ENCODE measurements at regions not wholly inside any gene's neighbourhood (a gene's known extent, or its start where the extent isn't known, plus 50 kb on each side); places are given as distances from the start of the nearest gene placed in this dataset.

GRCh38 chr1:199685369-199685768 lies 342.1 kb upstream of the NR5A2 start:
- peaks cover 57% of the 10 kb centered on the region for H3K27me3 ChIP-seq (ENCODE audit: low read depth, low read length)
- H3K79me2 ChIP-seq (ENCODE audit: low read length): no peaks in the 10 kb centered on the region
- H3K9me3 ChIP-seq (ENCODE audit: insufficient read depth, low read length): no peaks in the 10 kb centered on the region
- no peak overlapping the region for H2AFZ ChIP-seq (ENCODE audit: low read depth, low read length)
- no peak overlapping the region for H3K4me3 ChIP-seq (ENCODE audit: low read length)
- H3K27ac ChIP-seq (ENCODE audit: low read length): no peak overlapping the region
- no peaks in the 10 kb centered on the region for H4K20me1 ChIP-seq (ENCODE audit: insufficient read depth, low read length)
- H3K36me3 ChIP-seq (replicated peaks; ENCODE audit: low read depth, low read length): no peaks in the 10 kb centered on the region
- no peak overlapping the region for H3K4me2 ChIP-seq (ENCODE audit: low read length)
- H3K4me1 ChIP-seq (ENCODE audit: low read length): peaks cover 2% of the 10 kb centered on the region
- H3K9ac ChIP-seq (ENCODE audit: low read length): no peak overlapping the region
- TF ChIP-seq CTCF (IDR thresholded peaks at IDR 0.05; ENCODE audit: low read depth, low read length) (no peak), EZH2phosphoT487 (IDR thresholded peaks at IDR 0.05; ENCODE audit: low read depth) (no peak)

GRCh38 chr1:199687321-199687720 lies 340.2 kb upstream of the NR5A2 start:
- Histone ChIP-seq H3K9me3 (ENCODE audit: insufficient read depth, low read length) (no peaks in the 10 kb centered on the region), H3K79me2 (ENCODE audit: low read length) (no peaks in the 10 kb centered on the region), H3K4me1 (ENCODE audit: low read length) (peaks cover 6% of the 10 kb centered on the region), H4K20me1 (ENCODE audit: insufficient read depth, low read length) (no peaks in the 10 kb centered on the region), H3K4me2 (ENCODE audit: low read length) (no peak overlapping the region), H2AFZ (ENCODE audit: low read depth, low read length) (no peak overlapping the region), H3K36me3 (replicated peaks; ENCODE audit: low read depth, low read length) (no peaks in the 10 kb centered on the region), H3K4me3 (ENCODE audit: low read length) (no peak overlapping the region), H3K27me3 (ENCODE audit: low read depth, low read length) (peaks cover 60% of the 10 kb centered on the region), H3K27ac (ENCODE audit: low read length) (no peak overlapping the region), H3K9ac (ENCODE audit: low read length) (no peak overlapping the region)
- no peak for TF ChIP-seq CTCF (IDR thresholded peaks at IDR 0.05; ENCODE audit: low read depth, low read length)
- TF ChIP-seq EZH2phosphoT487 (IDR thresholded peaks at IDR 0.05; ENCODE audit: low read depth): no peak

- peaks cover 6% of the 10 kb centered on the region for H3K4me1 ChIP-seq (ENCODE audit: low read length)
- no peaks in the 10 kb centered on the region for H4K20me1 ChIP-seq (ENCODE audit: insufficient read depth, low read length)
- H3K9me3 ChIP-seq (ENCODE audit: insufficient read depth, low read length): no peaks in the 10 kb centered on the region
- no peaks in the 10 kb centered on the region for H3K79me2 ChIP-seq (ENCODE audit: low read length)
- no peaks in the 10 kb centered on the region for H3K36me3 ChIP-seq (replicated peaks; ENCODE audit: low read depth, low read length)
- no peak overlapping the region for H3K4me2 ChIP-seq (ENCODE audit: low read length)
- H3K9ac ChIP-seq (ENCODE audit: low read length): no peak overlapping the region
- H3K27ac ChIP-seq (ENCODE audit: low read length): no peak overlapping the region
- no peak overlapping the region for H3K4me3 ChIP-seq (ENCODE audit: low read length)
- peaks cover 54% of the 10 kb centered on the region for H3K27me3 ChIP-seq (ENCODE audit: low read depth, low read length)
- no peak overlapping the region for H2AFZ ChIP-seq (ENCODE audit: low read depth, low read length)
- TF ChIP-seq CTCF (IDR thresholded peaks at IDR 0.05; ENCODE audit: low read depth, low read length): no peak
- no peak for TF ChIP-seq EZH2phosphoT487 (IDR thresholded peaks at IDR 0.05; ENCODE audit: low read depth)
Measured at GRCh38 chr1:199688133-199688676, 339.3 kb upstream of the NR5A2 start.

- H3K4me3 ChIP-seq (ENCODE audit: low read length): no peak overlapping the region
- TF ChIP-seq EZH2phosphoT487 (IDR thresholded peaks at IDR 0.05; ENCODE audit: low read depth): no peak
- TF ChIP-seq CTCF (IDR thresholded peaks at IDR 0.05; ENCODE audit: low read depth, low read length): no peak
- H3K36me3 ChIP-seq (replicated peaks; ENCODE audit: low read depth, low read length): no peaks in the 10 kb centered on the region
- H3K79me2 ChIP-seq (ENCODE audit: low read length): no peaks in the 10 kb centered on the region
- H3K4me2 ChIP-seq (ENCODE audit: low read length): no peak overlapping the region
- H3K9me3 ChIP-seq (ENCODE audit: insufficient read depth, low read length): no peaks in the 10 kb centered on the region
- H2AFZ ChIP-seq (ENCODE audit: low read depth, low read length): no peak overlapping the region
- H3K27me3 ChIP-seq (ENCODE audit: low read depth, low read length): peaks cover 57% of the 10 kb centered on the region
- H3K27ac ChIP-seq (ENCODE audit: low read length): no peak overlapping the region
- peaks cover 6% of the 10 kb centered on the region for H3K4me1 ChIP-seq (ENCODE audit: low read length)
- no peaks in the 10 kb centered on the region for H4K20me1 ChIP-seq (ENCODE audit: insufficient read depth, low read length)
- H3K9ac ChIP-seq (ENCODE audit: low read length): no peak overlapping the region
Measured at GRCh38 chr1:199688774-199689173, 338.7 kb upstream of the NR5A2 start.

All from OCI-LY3 (cell line).